Skeletal muscle cell (primary cell): ENCODE measurements at regions not wholly inside any gene's neighbourhood (a gene's known extent, or its start where the extent isn't known, plus 50 kb on each side); places are given as distances from the start of the nearest gene placed in this dataset.

Experiments used
- DNase-seq: peaks from one replicate; pipeline ENCODE4 v3.0.0-alpha.2; 2010; ENCODE audit warnings: low read depth
- H3K4me3 ChIP-seq: 2 replicates; pipeline ENCODE4 v1.5.1; 2011; ENCODE audit warnings: low read depth, mild to moderate bottlenecking, control low read depth, low read length, moderate library complexity

DNA sequence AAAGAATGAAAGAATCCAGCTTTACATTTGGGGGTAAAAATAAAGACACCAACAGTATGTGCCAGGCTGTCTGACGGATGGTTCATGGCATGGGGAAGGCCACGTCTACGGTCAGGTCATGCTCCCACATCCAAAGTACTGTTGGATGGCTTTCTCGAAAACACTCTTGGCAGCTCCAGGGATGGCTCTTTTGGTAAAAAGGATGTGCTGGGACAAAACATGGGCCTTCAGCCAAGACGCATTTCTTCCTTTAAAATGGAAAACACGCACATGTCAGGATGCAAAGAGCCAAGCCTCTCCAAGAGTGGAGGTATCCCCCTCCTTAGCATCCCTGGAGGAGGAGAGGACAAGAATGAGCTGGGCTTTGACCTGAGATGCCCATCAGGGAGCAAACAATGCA, 376.5 kb upstream of the KLHL29 start:
- H3K4me3 ChIP-seq, result no peak overlapping the region
- DNase-seq, result no peak

DNA sequence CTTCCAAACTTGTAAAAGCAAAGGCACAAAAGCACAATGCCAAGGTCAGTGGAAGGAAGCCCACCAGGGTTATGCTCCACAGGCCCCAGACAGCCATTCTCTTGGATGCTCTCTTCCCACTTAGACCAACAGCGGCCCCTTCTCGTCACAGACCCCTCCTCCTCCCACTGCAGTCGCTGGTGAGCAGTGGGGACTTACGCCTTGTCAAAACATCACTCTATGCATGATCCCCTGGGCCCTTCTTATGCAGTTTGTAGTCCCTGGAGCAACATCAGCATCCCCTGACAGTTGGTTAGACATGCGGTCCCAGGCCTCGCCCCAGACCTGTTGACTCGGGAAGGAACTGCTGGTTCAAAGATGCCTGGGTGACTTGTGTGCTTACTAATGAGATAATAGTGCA, 376.0 kb upstream of the KLHL29 start:
- no peak for DNase-seq
- no peak overlapping the region for H3K4me3 ChIP-seq

DNA sequence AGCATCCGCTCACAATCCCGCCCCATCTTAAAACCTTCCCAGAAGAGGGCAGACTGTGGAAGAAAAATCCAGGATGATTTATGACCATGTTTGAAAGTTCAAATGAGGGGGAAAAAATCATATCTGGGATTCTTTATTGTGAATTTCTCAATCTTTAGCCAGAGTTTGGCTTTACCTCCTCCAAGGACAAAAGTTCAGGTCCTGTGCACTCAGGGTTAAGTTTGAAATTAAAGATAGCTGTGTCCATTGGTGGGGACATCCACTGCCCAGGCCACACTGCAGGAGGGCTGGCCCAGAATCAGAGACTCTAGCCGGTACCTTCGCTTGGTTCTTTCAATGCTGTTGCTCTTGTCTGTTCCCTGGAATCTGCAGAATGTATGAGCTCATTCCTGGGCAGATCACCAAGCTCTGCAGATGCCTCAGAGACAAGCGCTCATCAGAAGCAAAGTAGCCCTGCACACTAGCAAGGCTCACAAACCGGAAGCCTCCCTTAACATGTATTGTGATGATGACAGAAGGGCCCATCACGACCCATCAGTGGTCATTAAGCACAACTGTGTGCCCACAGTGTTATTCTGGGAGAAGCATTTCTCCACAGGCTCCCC, 375.3 kb upstream of the KLHL29 start:
- H3K4me3 ChIP-seq, result no peak overlapping the region
- peak; percentile 10 for DNase-seq

DNA sequence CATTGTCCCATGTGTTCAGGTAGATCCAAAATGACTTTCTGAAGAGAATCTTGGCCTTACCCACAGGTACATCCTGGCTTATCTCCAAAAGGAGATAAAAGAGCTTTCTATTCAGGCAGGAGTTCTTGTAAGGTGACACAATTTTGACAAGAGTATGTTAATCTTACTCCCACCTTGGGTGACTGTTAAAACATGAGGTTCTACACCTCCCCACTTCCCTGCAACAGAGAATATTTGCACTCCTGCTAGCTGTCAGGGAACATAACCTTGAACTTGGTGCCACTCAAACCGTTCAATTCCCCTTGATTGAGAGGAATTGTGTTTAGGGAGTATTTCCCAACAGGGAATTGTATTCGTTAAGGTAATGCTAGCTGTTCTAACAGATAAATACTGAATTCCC, 372.5 kb upstream of the KLHL29 start:
- no peak for DNase-seq
- no peak overlapping the region for H3K4me3 ChIP-seq

DNA sequence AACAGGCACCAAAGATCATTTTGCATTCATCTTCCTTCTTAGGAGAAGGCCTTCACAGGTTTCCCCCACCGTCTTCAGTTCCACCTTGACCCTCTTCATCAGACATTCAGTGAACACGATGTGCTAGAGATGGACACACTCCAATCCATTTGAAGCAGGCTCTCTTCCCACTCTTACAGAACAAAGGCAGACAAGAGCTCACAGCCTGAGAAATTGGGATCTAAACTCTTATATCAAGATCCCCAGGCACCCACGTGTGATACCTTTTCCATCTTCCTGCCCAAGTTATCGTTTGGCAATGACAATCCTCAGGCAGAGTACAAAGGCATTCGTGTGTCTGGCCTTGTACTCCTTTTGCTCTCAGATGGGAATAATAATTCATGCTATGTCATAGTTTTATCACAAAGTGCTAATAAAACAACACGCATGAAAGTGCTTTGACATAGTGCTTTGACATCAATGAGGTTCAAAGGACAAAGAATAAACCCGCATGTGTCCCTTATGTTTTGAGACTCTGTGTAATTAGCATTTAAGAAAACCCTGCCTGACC, 369.3 kb upstream of the KLHL29 start:
- H3K4me3 ChIP-seq, result no peak overlapping the region
- DNase-seq, result no peak

DNA sequence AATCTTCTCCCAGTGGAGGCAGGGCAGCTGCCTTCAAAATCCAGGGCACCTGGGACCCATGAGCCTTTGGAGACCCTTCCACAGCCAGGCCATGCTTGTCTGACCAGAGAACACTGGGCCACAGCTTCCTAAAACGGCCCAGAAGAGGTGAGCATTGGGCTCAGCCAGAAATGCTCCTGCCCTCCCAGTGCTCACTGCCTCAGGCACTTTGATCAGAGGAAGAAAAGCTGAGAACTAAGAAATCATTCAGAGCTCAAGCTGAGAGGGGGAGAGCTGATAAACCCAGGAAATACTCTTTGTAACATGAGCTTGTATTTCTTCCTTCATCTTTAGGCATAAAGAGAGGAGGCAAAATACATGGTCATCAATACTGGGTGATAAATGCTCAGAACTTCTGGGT, 365.5 kb upstream of the KLHL29 start:
- DNase-seq, result no peak
- H3K4me3 ChIP-seq, result no peak overlapping the region

DNA sequence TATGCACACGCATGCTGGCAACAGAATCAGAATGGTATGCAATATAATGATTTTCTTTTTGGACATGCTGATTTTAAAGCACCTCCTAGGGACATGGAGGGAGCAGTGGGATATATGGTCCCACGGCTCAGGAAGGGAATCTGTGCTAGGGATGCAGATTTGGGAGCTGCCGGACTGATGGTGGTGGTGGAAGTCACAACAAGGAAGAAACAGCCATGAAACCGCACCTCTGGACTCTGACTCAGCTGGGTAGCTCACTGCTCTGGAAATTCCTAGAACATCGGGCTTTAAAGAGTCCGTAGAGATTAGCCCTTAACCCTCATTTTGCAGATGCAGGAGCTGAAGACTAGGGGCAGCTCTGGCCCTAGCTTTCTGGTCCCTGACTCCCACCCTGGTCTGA, 364.3 kb upstream of the KLHL29 start:
- no peak for DNase-seq

DNA sequence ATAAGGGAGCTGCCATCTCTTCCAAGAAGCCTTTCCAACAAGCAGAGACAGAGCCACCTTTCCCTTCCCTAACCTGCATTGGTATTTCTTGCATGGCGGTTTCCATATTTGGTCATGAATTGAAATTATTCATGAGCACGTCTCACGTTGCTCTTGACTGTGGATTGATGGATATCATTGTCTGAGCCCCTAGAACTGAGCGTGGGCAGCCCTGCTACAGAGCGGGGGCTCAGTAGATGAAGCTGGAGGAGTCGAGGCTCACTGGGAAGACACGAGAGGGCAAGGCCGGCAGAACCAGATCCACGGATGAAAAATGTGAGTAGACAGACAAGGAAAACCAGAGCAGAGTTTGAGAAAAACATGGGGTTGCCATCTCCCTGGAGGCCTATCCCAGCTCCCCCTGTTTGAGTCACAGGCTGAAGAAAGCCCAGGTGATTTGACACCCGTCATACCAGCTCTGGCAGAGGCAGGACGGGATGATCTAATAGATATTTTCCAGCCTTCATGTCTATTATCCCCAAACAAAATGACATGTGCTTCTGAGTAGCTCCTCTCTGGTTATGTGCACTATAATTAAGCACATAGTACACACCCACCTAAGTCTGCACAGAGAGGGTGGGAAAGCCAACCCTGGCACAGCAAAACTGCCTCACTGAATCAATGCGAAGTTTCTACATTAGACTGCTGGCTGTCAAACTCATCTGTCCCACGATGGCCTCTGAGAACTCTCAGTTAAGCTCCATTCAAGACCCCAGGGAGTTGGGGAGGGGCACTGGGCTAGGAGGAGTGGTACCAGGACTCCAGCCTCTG, 363.5 kb upstream of the KLHL29 start:
- H3K4me3 ChIP-seq, result no peak overlapping the region
- DNase-seq, result no peak

More for the DNA sequence above, 364.3 kb upstream of the KLHL29 start:
- no peak overlapping the region for H3K4me3 ChIP-seq

DNA sequence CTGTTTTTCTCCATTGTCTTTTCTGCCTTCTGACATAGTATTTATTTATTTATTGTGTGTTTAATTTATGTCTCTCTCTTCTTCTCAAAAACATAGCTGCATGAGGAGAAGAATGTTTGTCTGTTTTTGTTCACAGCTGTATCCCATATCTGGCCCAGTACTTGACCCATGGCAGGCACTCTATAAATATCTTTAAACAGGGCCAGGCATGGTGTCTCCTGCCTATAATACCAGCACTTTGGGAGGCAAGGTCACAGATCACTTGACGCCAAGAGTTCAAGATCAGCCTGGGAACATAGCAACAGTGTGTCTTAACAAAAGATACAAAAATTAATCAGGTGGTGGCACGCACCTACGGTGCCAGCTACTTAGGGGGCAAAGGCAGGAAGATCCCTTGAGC, 361.3 kb upstream of the KLHL29 start:
- no peak overlapping the region for H3K4me3 ChIP-seq
- DNase-seq, result no peak

DNA sequence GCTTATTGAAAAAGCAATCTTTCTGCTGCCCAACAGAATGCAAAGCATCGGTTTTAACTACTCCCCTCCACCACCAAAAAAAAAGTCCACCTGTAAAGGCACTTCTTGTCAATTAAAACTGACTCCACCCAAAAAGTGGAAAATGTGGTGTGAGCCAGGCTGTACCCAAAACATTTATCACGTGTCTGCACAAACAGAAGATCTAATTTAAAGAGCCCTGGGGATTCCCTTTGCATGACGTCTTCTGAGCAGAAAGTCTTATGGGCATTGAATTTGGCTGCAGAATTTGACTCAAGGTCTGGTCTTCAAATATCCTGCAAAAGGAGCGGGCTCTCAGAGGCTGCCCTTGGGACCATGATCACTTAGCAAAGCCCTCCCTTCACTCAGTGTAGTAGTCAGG, 358.3 kb upstream of the KLHL29 start:
- no peak for DNase-seq
- no peak overlapping the region for H3K4me3 ChIP-seq

DNA sequence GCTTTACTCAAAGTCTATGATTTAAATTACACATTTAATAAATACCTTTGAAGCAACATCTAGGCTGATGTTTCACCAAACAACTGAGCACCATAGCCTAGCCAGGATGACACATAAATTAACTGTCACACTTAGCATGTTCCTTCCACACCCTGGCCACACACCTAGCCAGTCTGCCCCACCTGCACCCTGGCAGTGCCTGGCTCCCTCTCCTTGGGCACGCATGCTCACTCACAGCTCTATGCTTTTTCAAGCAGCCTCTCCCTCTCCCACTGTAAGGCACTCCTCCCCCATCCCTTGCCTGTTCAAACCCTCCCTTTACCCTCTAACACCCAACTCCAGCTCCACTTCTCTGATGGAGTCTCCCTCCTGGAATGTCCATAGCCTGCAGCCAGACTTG, 357.6 kb upstream of the KLHL29 start:
- no peak overlapping the region for H3K4me3 ChIP-seq
- no peak for DNase-seq

DNA sequence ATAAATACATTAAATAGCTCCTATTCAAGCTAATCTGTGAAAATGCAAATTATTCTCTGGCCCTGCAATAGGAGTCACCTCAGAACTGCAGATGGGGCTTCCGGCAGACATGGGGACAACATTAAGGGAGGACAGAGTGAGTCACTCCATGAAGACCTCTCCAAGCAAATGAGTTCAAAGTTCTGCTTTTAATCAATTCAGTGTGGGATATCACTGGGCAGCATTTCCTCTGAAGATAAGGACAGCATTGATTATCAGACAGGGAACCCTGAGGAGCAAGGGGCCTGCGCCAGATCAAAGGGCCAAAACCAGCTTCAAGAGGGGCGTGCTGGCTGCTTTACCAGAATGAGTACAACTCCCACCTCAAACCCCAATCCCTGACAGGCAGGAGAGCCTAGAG, 356.9 kb upstream of the KLHL29 start:
- no peak for DNase-seq
- H3K4me3 ChIP-seq, result no peak overlapping the region

DNA sequence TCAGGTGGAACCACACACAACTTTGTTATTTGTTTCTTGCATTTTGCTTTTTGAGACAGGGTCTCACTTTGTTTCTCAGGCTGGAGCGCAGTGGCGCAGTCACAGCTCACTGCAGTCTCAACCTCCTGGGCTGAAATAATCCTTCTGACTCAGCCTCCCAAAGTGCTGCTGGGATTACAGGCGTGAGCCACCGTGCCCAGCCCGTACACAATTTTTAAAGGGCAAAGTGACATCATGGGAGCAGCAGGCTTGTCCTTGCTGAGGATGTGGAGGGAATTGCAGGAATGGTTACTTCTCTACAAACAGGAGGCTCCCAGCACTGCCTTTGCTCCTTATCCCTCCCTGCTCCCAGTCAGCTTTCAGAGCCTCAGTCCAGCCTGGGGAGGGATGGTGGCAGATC, 355.9 kb upstream of the KLHL29 start:
- H3K4me3 ChIP-seq, result no peak overlapping the region
- no peak for DNase-seq

DNA sequence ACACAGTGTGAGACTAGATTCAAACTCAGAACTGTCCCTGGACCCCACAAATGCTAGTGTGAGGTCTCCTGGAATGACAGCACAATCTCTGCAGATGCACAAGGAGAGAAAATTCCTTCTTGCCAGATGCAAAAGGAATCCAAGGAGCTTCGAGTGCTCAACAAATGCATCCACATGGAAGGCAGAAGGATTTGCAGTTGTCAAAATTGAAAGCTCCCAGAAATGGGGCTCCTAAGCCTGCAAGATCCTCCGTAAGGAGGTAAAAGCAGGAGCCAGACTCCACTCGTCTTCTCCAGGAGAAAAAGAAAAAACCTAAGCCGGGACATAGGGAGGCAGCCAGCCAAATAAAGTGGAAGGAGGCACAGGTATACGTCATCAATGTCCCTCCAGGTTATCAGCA, 355.0 kb upstream of the KLHL29 start:
- H3K4me3 ChIP-seq, result no peak overlapping the region
- DNase-seq, result no peak

DNA sequence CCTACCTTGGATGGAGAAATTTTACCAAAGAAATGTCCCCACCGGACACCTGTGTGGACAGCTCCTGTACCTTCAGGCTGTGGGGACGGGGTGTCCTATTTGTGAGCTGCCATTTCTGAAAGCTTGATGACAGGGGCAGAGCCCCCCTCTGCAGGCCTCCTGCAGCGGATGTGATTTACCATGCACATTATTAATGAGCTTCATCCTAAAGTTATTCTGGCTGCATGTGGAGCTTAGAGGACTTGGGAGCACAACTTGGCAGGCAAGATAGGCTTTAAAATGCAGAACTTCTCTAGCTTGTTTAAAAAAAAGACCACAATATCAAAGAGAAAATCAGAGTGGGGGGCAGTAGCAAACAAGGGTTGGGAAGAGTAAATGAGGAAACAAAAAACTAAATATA, 350.0 kb upstream of the KLHL29 start:
- no peak overlapping the region for H3K4me3 ChIP-seq
- no peak for DNase-seq

DNA sequence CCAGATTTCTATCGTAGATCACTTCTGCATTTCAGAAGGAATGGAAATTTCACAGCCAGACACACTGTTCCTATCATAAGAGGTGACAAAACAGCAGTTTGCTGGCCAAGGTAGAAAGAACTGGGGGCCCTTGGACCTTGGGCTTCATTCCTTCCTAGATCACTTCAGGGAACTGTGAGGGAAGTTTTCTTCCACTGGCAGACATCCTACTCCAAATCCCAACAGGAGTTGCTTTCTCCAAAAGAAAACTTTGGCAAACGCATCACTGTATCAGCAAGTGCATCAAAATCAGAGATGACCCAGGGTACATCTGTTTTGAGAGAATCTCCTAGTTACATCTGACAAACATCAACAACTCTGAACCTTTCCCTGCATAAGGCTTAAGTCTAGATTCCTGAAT, 348.4 kb upstream of the KLHL29 start:
- no peak for DNase-seq
- no peak overlapping the region for H3K4me3 ChIP-seq

DNA sequence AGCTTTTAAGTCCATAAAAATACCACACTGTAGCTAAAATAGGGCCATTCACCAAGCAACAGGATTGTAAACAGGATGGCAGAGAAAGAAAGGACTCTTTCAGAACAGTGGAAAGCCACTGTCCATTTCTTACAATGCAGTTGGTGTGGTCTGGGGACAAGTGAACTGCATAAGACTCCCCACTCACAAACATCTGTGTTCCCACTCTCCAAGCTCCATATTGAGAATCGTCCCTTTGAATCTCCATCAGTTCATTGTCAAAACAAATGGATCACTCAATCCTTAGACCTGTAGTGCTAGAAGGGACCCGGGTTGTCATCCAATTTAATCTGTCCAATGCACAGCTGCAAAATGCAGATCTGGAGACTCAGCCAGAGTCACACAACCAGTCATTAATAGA, 347.4 kb upstream of the KLHL29 start:
- DNase-seq, result no peak
- no peak overlapping the region for H3K4me3 ChIP-seq

DNA sequence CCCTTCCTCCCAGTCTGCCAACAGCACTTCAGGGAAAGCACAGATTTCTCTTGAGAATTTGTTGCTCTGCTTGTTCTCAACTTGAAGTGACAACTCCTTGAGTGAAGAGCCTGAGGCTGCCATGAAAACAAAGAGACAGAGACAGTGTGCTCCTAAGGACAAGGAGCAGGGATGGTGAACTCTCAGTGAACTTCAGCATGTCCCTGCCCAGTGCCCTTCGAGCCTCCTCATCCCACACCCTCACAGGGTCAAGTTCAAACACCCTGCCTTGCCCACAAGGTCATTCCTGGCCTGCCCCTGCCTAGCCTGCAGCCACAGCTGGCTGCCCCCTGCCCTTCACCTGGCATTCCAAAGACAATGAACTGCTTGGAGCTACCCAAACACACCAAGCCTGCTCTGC, 343.5 kb upstream of the KLHL29 start:
- DNase-seq, result no peak
- H3K4me3 ChIP-seq, result no peak overlapping the region

DNA sequence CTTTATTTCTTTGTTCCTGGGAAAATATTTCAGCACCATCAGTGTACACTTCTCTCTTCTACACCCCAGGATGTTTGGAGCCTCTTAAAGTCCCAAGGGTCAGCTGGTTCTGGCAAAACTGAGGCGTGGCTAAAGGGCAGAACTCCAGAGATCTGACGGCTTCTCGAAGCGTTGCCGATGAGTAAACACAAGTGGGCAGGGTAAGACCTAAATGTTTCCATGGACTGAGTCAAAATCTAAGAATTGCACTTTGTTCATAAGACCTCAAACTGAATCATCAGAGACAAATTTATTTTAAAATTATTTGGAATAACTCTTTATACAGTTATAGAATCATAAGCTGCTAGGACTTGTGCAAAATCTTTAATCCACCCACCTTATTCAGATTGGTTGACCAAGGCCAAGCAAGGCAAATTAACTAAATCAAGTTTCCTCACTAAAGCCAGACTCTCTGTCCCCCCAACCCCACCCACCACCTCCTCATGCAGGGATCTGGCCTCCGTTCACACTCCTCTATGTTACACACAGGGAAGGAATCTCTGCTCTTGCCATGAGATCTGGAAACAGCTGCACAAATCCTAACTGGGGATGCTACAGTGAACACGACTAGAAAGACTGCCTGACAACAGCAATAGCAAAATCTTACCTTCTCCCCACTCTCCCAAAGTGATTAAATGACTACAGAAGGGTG, 342.6 kb upstream of the KLHL29 start:
- no peak overlapping the region for H3K4me3 ChIP-seq
- no peak for DNase-seq

DNA sequence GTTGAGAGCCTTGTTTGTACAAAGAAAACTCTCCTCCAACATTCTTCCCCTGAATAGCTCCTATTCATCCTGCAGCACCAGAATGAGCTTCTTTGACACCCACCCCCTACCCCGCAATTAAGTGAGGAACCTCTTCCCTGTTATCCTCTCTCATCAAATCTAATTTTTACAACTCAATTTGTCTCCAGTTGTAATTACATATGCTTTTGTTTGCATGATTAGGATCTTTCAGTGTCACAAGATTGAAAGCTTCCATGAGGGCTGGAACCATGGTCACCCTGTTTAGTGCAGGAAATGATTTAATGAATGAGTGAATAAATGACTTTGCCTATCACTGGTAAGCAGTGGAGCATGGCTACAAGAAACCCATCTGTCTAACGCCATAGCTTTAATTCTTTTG, 334.6 kb upstream of the KLHL29 start:
- H3K4me3 ChIP-seq, result no peak overlapping the region
- no peak for DNase-seq

DNA sequence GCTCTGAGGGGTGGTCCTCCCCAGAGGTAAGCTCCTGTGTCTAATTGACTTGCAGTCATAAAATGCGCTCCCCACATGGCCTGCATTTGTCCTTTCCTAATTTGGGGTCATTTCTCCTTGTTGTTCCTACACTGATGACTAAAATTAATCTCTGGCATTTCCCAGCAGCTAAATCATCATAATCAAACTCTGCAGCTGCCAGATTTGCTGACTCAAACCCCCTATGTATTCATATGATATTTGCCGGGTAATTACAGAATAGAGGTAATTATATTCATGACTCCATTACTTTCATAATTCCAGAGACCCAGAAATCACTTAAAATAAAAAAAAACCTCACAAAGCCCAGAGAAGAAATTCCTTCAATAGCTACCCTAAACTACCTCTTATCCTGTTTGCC, 331.4 kb upstream of the KLHL29 start:
- no peak for DNase-seq
- H3K4me3 ChIP-seq, result no peak overlapping the region
